Left ventricle myocardium inferior (tissue), 1 donor: ENCODE measurements at regions not wholly inside any gene's neighbourhood (a gene's known extent, or its start where the extent isn't known, plus 50 kb on each side); places are given as distances from the start of the nearest gene placed in this dataset.
"Not testable (repeated sequence)": the region's sequence is repeated elsewhere in the genome, so short reads cannot be mapped to it uniquely, and the experiment has no call there.

Experiments used
- DNase-seq: peaks from one replicate; pipeline ENCODE4 v3.0.0-alpha.2; 2020
- H3K27ac ChIP-seq: fragments of 200-600 bp; replicated peaks from 2 replicates; pipeline ENCODE4 v1.8.0; 2021
- H3K27me3 ChIP-seq: fragments of 200-600 bp; 2 replicates; pipeline ENCODE4 v1.8.0; 2021; ENCODE audit warnings: low read depth
- H3K36me3 ChIP-seq: fragments of 200-600 bp; 2 replicates; pipeline ENCODE4 v1.8.0; 2021
- H3K4me1 ChIP-seq: fragments of 200-600 bp; 2 replicates; pipeline ENCODE4 v1.8.0; 2021
- H3K4me3 ChIP-seq: fragments of 200-600 bp; 2 replicates; pipeline ENCODE4 v1.8.0; 2021; ENCODE audit warnings: mild to moderate bottlenecking, moderate library complexity
- H3K9me3 ChIP-seq: fragments of 200-600 bp; replicated peaks from 2 replicates; pipeline ENCODE4 v1.8.0; 2021
- CTCF ChIP-seq: fragments of 200-600 bp; IDR thresholded peaks from 2 replicates; pipeline ENCODE4 v1.8.0; 2021; ENCODE audit warnings: antibody characterized with exemption, mild to moderate bottlenecking, borderline replicate concordance
- intact Hi-C: fragments of 100-400 bp; cut with micrococcal nuclease; formaldehyde crosslinking; loops from one replicate; pipeline ENCODE4 v1.11.0; 2022
- donor health status: DM: no; HTN: yes; CAD: no; lungs with severe emphysema.

DNA sequence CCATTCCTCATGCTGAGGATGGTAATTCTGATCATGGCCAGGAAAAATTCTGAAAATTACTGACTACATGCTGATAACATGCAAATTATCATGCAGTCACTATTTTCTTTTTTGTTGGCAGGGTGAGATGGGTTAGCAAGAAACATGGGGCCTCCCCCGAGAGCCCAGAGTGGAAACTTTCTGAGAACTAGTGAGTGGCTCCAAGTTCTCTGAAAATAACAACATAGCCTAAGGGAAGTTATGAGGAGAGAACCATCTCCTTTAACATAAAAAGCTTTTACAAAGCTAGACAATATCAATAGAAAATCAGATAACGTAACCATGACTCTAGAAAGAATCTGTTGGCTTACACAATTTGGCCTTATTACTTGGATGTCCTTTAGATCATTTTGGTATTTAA, 254.2 kb downstream of the PLOD2 start:
- H3K27me3 ChIP-seq = no peaks in the 10 kb centered on the region
- H3K27ac ChIP-seq = no peak overlapping the region
- H3K9me3 ChIP-seq = no peaks in the 10 kb centered on the region
- no peaks in the 10 kb centered on the region for H3K36me3 ChIP-seq
- intact Hi-C loops = no loop called here
- no peak overlapping the region for H3K4me3 ChIP-seq
- H3K4me1 ChIP-seq = no peaks in the 10 kb centered on the region
- no peak for DNase-seq
- TF ChIP-seq CTCF = no peak

- H3K9me3 ChIP-seq = no peaks in the 10 kb centered on the region
- no peak for DNase-seq
- H3K27me3 ChIP-seq = no peaks in the 10 kb centered on the region
- TF ChIP-seq CTCF = no peak
- H3K4me3 ChIP-seq = no peak overlapping the region
- intact Hi-C loops = no loop called here
- no peaks in the 10 kb centered on the region for H3K4me1 ChIP-seq
- no peaks in the 10 kb centered on the region for H3K36me3 ChIP-seq
- no peak overlapping the region for H3K27ac ChIP-seq
These were observed 250.0 kb downstream of the PLOD2 start for GRCh38 chr3:145911016-145911415.

DNA sequence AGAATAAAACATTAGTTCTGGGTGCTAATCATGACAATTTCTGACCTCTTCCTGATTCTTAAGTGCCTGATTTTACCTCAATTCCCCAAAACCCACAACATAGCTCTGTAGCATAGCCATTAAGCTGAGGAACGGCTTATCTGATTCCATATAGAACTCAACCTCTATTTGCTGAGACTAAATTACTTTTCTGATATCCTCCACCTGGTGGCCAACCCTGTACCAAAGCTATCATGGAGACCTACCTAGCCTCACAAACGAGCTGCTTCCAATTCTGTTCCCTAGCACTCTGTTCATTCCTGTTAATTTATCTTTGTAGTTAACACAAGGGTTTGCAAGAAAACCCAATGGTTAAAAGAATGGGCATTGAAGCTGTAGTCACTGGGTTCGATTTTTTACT, 245.2 kb downstream of the PLOD2 start:
- Histone ChIP-seq H3K4me1 (no peaks in the 10 kb centered on the region), H3K9me3 (peaks cover 15% of the 10 kb centered on the region), H3K27ac (no peak overlapping the region), H3K4me3 (no peak overlapping the region), H3K27me3 (no peaks in the 10 kb centered on the region), H3K36me3 (no peaks in the 10 kb centered on the region)
- no peak for TF ChIP-seq CTCF
- DNase-seq = no peak
- intact Hi-C loops = no loop called here

- H3K36me3 ChIP-seq, DNase-seq, H3K4me3 ChIP-seq, H3K4me1 ChIP-seq, H3K27me3 ChIP-seq, intact Hi-C loops, H3K27ac ChIP-seq: not testable (repeated sequence)
- H3K9me3 ChIP-seq = peaks cover 18% of the 10 kb centered on the region
These were observed 233.2 kb downstream of the PLOD2 start for GRCh38 chr3:145927736-145928135.

- Histone ChIP-seq H3K4me1 (no peaks in the 10 kb centered on the region), H3K4me3 (no peak overlapping the region), H3K9me3 (no peaks in the 10 kb centered on the region), H3K27me3 (no peaks in the 10 kb centered on the region), H3K27ac (no peak overlapping the region), H3K36me3 (no peaks in the 10 kb centered on the region)
- no peak for TF ChIP-seq CTCF
- intact Hi-C loops = no loop called here
- no peak for DNase-seq
These were observed 224.0 kb downstream of the PLOD2 start for GRCh38 chr3:145936971-145937370.

DNA sequence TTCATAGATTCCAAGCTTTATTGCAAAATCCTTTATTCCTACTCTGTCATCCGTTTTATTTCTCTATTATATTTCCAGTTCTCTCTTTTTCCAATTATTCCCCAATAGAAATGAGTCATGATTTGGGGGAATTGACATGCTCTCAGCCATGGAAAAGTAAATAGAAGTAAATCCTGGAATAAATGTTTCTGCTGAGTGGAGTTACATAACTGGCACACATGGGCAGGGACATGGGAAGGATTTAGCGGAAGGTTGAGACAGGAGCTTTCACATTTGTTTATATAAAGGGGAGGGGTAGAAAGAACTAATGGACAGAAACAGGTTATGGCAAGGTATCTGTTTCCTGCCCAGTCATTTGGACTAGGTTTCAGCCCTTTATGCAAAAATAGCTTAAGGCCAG, 221.6 kb downstream of the PLOD2 start:
- intact Hi-C loops = no loop called here
- TF ChIP-seq CTCF = no peak
- no peaks in the 10 kb centered on the region for H3K9me3 ChIP-seq
- no peak for DNase-seq
- H3K27me3 ChIP-seq = no peaks in the 10 kb centered on the region
- H3K4me1 ChIP-seq = no peaks in the 10 kb centered on the region
- no peaks in the 10 kb centered on the region for H3K36me3 ChIP-seq
- no peak overlapping the region for H3K4me3 ChIP-seq
- no peak overlapping the region for H3K27ac ChIP-seq
